ENCODE measurements at regions not wholly inside any gene's neighbourhood (a gene's known extent, or its start where the extent isn't known, plus 50 kb on each side); places are given as distances from the start of the nearest gene placed in this dataset.

DNA sequence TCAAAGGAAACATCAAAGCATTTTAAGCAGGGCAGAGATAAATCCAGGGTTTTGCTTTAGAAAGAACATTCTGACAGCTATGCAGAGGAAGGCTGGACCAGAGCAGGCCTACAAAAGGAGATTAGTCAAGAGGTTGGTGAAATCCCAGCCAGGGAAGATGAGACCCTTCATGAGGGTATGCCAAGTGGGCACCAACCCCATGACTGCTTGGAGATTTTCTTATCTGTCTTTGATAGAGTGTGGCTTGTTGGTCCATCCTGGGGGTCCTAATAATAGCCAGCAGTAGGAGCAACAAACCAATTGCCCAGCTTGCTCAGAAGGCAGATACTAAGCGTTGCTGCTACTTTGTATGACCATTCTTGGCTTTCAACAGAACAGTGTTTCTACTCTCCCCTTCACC lies 895.4 kb downstream of the EPHA4 start:
- TF ChIP-seq CTCF (IDR thresholded peaks at IDR 0.05), result no peak
- no peak for TF ChIP-seq POLR2A (IDR thresholded peaks at IDR 0.05)
